OCI-LY7 (cell line): ENCODE measurements at regions not wholly inside any gene's neighbourhood (a gene's known extent, or its start where the extent isn't known, plus 50 kb on each side); places are given as distances from the start of the nearest gene placed in this dataset.

Experiments used
- BruUV-seq: library from RNA; stranded (reverse); fragments of 400-500 nt; replicated peaks from 2 replicates; lab custom pipeline; 2021; lab: Mats Ljungman, UMichigan
- CTCF ChIA-PET: fragments of 300-600 bp; sonication (Branson Sonifier 250); formaldehyde crosslinking; loops from one replicate; lab custom pipeline; 2022; ENCODE audit warnings: antibody characterized with exemption; ENCODE audit not compliant: unreplicated experiment; lab: Charles Lee
- POLR2A ChIA-PET: fragments of 300-600 bp; sonication (Branson Sonifier 250); formaldehyde crosslinking; loops from one replicate; lab custom pipeline; 2022; ENCODE audit warnings: antibody characterized with exemption; lab: Charles Lee
- DNase-seq: peaks from one replicate; pipeline ENCODE4 v3.0.0-alpha.2; 2015; ENCODE audit warnings: low spot score
- H2AFZ ChIP-seq: fragments of 200-600 bp; sonication (generic), shearing (Covaris generic); 2 replicates; pipeline ENCODE4 v1.6.1; 2014; ENCODE audit warnings: mild to moderate bottlenecking, antibody characterized with exemption, low read length, moderate library complexity
- H3K27ac ChIP-seq: fragments of 200-600 bp; sonication (generic); 2 replicates; pipeline ENCODE4 v1.5.1; 2014; ENCODE audit warnings: mixed run types, low read depth, mild to moderate bottlenecking, moderate library complexity, low read length, inconsistent platforms; ENCODE audit not compliant: poor library complexity, severe bottlenecking
- H3K36me3 ChIP-seq: fragments of 200-600 bp; sonication (generic); 2 replicates; pipeline ENCODE4 v1.6.1; 2014; ENCODE audit warnings: mild to moderate bottlenecking, antibody characterized with exemption, low read length, moderate library complexity, mixed read lengths; ENCODE audit not compliant: insufficient read depth
- H3K4me1 ChIP-seq: fragments of 200-600 bp; sonication (generic); 2 replicates; pipeline ENCODE4 v1.5.1; 2014; ENCODE audit warnings: mild to moderate bottlenecking, low read length; ENCODE audit not compliant: insufficient read depth, poor library complexity, severe bottlenecking
- H3K4me2 ChIP-seq: fragments of 200-600 bp; sonication (generic); 2 replicates; pipeline ENCODE4 v1.6.1; 2014; ENCODE audit warnings: mild to moderate bottlenecking, low read length
- H3K4me3 ChIP-seq: fragments of 200-600 bp; sonication (generic); 2 replicates; pipeline ENCODE4 v1.5.1; 2014; ENCODE audit warnings: mild to moderate bottlenecking, low read depth, low read length; ENCODE audit not compliant: poor library complexity, severe bottlenecking
- H3K79me2 ChIP-seq: fragments of 200-600 bp; sonication (generic); 2 replicates; pipeline ENCODE4 v1.6.1; 2016; ENCODE audit warnings: low read depth, mild to moderate bottlenecking, low read length, moderate library complexity, mixed read lengths; ENCODE audit not compliant: insufficient read depth
- H3K9me2 ChIP-seq: fragments of 200-600 bp; sonication (generic); 2 replicates; pipeline ENCODE4 v1.6.1; 2016; ENCODE audit warnings: mild to moderate bottlenecking, low read length, mixed read lengths; ENCODE audit not compliant: insufficient read depth
- H3K9me3 ChIP-seq: fragments of 200-600 bp; sonication (generic); 2 replicates; pipeline ENCODE4 v1.6.1; 2014; ENCODE audit warnings: mild to moderate bottlenecking, mixed run types, low read length, mixed read lengths
- H4K20me1 ChIP-seq: fragments of 200-600 bp; sonication (generic); 2 replicates; pipeline ENCODE4 v1.6.1; 2014; ENCODE audit warnings: mild to moderate bottlenecking, antibody characterized with exemption, low read length, moderate library complexity, mixed read lengths; ENCODE audit not compliant: insufficient read depth
- EZH2phosphoT487 ChIP-seq: fragments of 200-600 bp; sonication (generic); IDR thresholded peaks from 2 replicates; pipeline ENCODE4 v1.6.1; 2018; ENCODE audit warnings: low read depth, borderline replicate concordance, mild to moderate bottlenecking, mixed run types, antibody characterized with exemption, low read length, moderate library complexity, mixed read lengths
- intact Hi-C: fragments of 100-400 bp; cut with micrococcal nuclease; formaldehyde crosslinking; loops from one replicate; pipeline ENCODE4 v1.10.0; 2022; ENCODE audit not compliant: unreplicated experiment
- TF ChIP-seq, protein P1 (sequence below): fragments of 200-600 bp; sonication (generic); conservative IDR thresholded peaks from 2 replicates; pipeline ENCODE4 v1.5.1; 2014; ENCODE audit warnings: mild to moderate bottlenecking, antibody characterized with exemption, low read length, moderate library complexity, mixed read lengths

DNA sequence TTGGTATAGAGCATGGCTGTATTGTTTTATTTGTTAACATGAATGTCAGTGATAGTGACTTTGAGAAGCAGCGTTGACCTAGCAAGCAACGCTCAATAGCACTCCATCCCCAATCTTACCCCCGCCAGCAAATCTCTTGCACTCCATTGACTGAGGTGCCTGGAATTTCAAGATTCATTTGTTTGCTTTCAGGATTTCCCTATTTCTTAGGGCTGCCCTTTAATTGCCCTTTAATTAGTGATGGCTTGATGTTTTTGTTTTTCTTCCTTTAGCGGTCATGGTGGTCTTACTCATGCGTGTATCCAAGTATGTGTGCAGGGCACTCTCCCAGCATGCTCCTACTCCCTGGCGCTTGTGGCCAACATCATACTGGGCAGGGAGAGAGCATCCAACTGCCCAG, 216.8 kb upstream of the TBL1XR1 start:
- no peak overlapping the region for H3K27ac ChIP-seq
- H3K79me2 ChIP-seq, result no peaks in the 10 kb centered on the region
- intact Hi-C loops, result no loop called here
- no peaks in the 10 kb centered on the region for H3K36me3 ChIP-seq
- no TSS peak for BruUV-seq
- H3K9me3 ChIP-seq, result no peaks in the 10 kb centered on the region
- TF ChIP-seq, protein P1, sequence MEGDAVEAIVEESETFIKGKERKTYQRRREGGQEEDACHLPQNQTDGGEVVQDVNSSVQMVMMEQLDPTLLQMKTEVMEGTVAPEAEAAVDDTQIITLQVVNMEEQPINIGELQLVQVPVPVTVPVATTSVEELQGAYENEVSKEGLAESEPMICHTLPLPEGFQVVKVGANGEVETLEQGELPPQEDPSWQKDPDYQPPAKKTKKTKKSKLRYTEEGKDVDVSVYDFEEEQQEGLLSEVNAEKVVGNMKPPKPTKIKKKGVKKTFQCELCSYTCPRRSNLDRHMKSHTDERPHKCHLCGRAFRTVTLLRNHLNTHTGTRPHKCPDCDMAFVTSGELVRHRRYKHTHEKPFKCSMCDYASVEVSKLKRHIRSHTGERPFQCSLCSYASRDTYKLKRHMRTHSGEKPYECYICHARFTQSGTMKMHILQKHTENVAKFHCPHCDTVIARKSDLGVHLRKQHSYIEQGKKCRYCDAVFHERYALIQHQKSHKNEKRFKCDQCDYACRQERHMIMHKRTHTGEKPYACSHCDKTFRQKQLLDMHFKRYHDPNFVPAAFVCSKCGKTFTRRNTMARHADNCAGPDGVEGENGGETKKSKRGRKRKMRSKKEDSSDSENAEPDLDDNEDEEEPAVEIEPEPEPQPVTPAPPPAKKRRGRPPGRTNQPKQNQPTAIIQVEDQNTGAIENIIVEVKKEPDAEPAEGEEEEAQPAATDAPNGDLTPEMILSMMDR, result no peak
- TF ChIP-seq EZH2phosphoT487, result no peak
- no peak for DNase-seq
- peaks cover 10% of the 10 kb centered on the region for H3K4me1 ChIP-seq
- no peaks in the 10 kb centered on the region for H3K9me2 ChIP-seq
- ChIA-PET CTCF (no interaction called here), POLR2A (no interaction called here)
- no peaks in the 10 kb centered on the region for H4K20me1 ChIP-seq
- H3K4me2 ChIP-seq, result no peak overlapping the region
- no peak overlapping the region for H3K4me3 ChIP-seq
- H2AFZ ChIP-seq, result no peak overlapping the region

DNA sequence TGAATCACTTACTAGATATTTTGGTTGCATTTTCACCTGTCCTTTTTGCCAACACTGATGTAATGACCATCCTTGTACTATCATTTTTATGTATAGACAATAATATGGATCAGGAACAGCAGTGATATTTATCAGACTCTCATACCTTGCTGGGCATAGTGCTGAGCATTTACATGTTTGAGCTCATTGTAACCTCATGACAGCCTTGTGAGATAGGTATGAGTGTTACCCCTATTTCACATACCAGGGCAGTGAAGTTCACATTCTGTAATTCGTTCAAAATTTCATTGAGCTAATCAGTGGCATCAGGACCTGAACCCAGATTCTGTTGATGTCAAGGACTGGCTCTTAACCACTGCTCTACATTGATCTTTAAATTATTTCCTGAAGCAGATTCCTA, 221.5 kb upstream of the TBL1XR1 start:
- Histone ChIP-seq H3K4me3 (no peak overlapping the region), H3K4me1 (no peaks in the 10 kb centered on the region), H3K9me3 (no peaks in the 10 kb centered on the region), H4K20me1 (no peaks in the 10 kb centered on the region), H2AFZ (no peak overlapping the region), H3K9me2 (no peaks in the 10 kb centered on the region), H3K4me2 (no peak overlapping the region), H3K79me2 (no peaks in the 10 kb centered on the region), H3K27ac (no peak overlapping the region), H3K36me3 (no peaks in the 10 kb centered on the region)
- DNase-seq, result no peak
- intact Hi-C loops, result no loop called here
- ChIA-PET CTCF (no interaction called here), POLR2A (interaction anchor here (1.0 to 1.6 kb wide), 2 partner anchors 11 to 150 kb away, joined by 3 to 4 read pairs; no protein-coding TSS in a partner anchor)
- no TSS peak for BruUV-seq
- TF ChIP-seq EZH2phosphoT487, result no peak
- TF ChIP-seq, protein P1, result no peak

DNA sequence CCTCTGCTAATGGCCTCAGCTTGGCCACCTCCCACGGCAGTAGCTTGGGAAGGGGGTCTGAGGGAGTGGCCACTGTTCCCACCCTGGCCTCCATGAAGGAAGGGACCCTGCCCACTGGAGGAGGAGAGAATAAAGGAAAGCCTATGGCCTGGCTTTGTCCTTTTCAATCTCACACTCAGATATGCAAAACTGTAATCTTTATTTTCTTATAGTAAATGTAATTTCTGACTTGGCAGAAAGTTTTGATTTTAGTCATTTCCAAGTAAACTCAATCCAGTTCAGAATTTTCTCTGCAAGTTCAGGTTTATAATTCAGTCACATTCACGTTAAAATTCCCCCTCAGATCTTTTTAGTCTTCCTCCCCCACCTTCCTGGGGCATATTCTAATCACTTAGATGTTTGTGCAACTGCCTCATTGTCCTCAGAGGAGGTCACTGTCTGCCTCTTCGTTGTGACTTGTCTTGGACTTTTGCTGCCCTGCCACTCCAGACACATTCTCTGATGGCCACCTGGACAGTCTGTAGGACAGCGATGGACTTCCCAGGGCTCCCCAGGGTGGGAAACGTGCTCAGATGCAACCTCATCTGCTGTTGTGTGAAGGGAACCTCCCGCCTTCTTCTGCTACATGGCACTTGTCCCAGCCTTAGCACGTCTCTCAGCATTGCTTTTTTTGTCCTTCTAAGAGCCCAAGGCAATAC, 222.8 kb upstream of the TBL1XR1 start:
- POLR2A ChIA-PET, result interaction anchor here (0.7 kb wide), 1 partner anchor 9 kb away, joined by 3 read pairs; no protein-coding TSS in a partner anchor
- H3K36me3 ChIP-seq, result no peaks in the 10 kb centered on the region
- H3K9me2 ChIP-seq, result no peaks in the 10 kb centered on the region
- H2AFZ ChIP-seq, result no peak overlapping the region
- H3K4me1 ChIP-seq, result no peaks in the 10 kb centered on the region
- H3K27ac ChIP-seq, result no peak overlapping the region
- H3K4me3 ChIP-seq, result no peak overlapping the region
- DNase-seq, result no peak
- CTCF ChIA-PET, result no interaction called here
- intact Hi-C loops, result no loop called here
- no peaks in the 10 kb centered on the region for H3K9me3 ChIP-seq
- no TSS peak for BruUV-seq
- TF ChIP-seq, protein P1, result no peak
- TF ChIP-seq EZH2phosphoT487, result no peak
- no peaks in the 10 kb centered on the region for H4K20me1 ChIP-seq
- no peak overlapping the region for H3K4me2 ChIP-seq
- H3K79me2 ChIP-seq, result no peaks in the 10 kb centered on the region
